ENCODE measurements at regions not wholly inside any gene's neighbourhood (a gene's known extent, or its start where the extent isn't known, plus 50 kb on each side); places are given as distances from the start of the nearest gene placed in this dataset.

GRCh38 chr12:91382081-91382543, 199.5 kb upstream of the DCN start:
- no peak overlapping the region for H3K4me3 ChIP-seq (ENCODE audit: low read depth, low read length)
- TF ChIP-seq CTCF (IDR thresholded peaks at IDR 0.05; ENCODE audit: low read depth, low read length), result peak; percentile 96
- TF ChIP-seq, protein P1, sequence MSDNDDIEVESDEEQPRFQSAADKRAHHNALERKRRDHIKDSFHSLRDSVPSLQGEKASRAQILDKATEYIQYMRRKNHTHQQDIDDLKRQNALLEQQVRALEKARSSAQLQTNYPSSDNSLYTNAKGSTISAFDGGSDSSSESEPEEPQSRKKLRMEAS (IDR thresholded peaks at IDR 0.05; ENCODE audit: low read depth, low read length), result no peak
- no peak for TF ChIP-seq MYC (IDR thresholded peaks at IDR 0.05; ENCODE audit: low read depth, low read length)
- no peak for TF ChIP-seq POLR2A (IDR thresholded peaks at IDR 0.05; ENCODE audit: extremely low read depth, insufficient read length)
- DNase-seq (ENCODE audit: low read depth), result peak; percentile 80

DNA sequence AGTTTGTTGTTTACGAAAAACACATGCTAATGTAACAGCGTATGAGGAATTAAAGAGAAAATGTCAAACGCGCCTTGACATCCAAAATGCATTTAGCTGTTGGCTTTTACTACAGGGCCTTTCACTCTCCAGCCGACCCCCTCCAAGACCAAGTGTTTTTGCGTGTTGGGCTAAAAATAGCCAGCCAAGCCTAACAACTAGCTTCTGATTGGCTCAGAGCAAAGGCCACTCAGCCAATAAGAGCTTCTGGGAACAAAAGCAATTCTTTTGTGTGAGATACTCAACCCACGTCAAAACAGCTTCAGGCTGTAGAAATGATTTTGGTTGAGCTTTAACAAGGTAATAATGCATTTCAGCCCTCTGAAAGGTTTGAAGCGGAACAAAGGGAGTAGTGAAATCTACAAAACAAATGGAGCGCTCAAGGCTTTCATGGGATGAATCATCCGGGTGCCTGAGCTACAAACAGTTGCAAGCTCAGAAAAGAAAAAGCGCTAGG, 198.7 kb upstream of the DCN start:
- H3K4me3 ChIP-seq (ENCODE audit: low read depth, low read length), result no peak overlapping the region
- DNase-seq (ENCODE audit: low read depth), result no peak
- TF ChIP-seq CTCF (IDR thresholded peaks at IDR 0.05; ENCODE audit: low read depth, low read length) (no peak), MYC (IDR thresholded peaks at IDR 0.05; ENCODE audit: low read depth, low read length) (no peak), POLR2A (IDR thresholded peaks at IDR 0.05; ENCODE audit: extremely low read depth, insufficient read length) (no peak)
- TF ChIP-seq, protein P1 (IDR thresholded peaks at IDR 0.05; ENCODE audit: low read depth, low read length), result no peak

GRCh38 chr12:91380631-91381030, 198.0 kb upstream of the DCN start:
- no peak for DNase-seq (ENCODE audit: low read depth)
- no peak overlapping the region for H3K4me3 ChIP-seq (ENCODE audit: low read depth, low read length)
- TF ChIP-seq POLR2A (IDR thresholded peaks at IDR 0.05; ENCODE audit: extremely low read depth, insufficient read length) (no peak), MYC (IDR thresholded peaks at IDR 0.05; ENCODE audit: low read depth, low read length) (no peak), CTCF (IDR thresholded peaks at IDR 0.05; ENCODE audit: low read depth, low read length) (no peak)
- TF ChIP-seq, protein P1 (IDR thresholded peaks at IDR 0.05; ENCODE audit: low read depth, low read length), result no peak

- no peak for DNase-seq (ENCODE audit: low read depth)
- TF ChIP-seq MYC (IDR thresholded peaks at IDR 0.05; ENCODE audit: low read depth, low read length) (no peak), CTCF (IDR thresholded peaks at IDR 0.05; ENCODE audit: low read depth, low read length) (no peak), POLR2A (IDR thresholded peaks at IDR 0.05; ENCODE audit: extremely low read depth, insufficient read length) (no peak)
- TF ChIP-seq, protein P1 (IDR thresholded peaks at IDR 0.05; ENCODE audit: low read depth, low read length), result no peak
- H3K4me3 ChIP-seq (ENCODE audit: low read depth, low read length), result no peak overlapping the region
Measured at GRCh38 chr12:91379051-91379775, 196.6 kb upstream of the DCN start.

DNA sequence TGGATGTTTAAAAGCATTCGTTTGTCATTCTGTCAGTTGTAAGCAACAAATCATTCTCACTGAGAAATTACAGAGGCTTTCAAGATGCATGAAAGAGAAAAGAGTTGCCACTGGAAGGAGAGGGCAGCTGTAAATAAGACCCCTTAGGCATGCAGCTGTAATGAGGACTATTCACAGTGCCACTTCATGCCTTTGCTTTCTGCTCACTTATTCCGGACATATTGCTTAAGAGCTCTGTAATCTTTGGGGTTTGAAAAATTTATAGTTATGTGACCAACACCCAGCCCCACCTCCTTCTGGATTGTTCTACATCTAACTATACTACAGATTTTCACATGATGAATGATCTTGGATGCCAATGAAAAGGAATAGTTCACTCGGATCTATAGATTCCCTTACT, 194.8 kb upstream of the DCN start:
- H3K4me3 ChIP-seq (ENCODE audit: low read depth, low read length), result no peak overlapping the region
- no peak for DNase-seq (ENCODE audit: low read depth)
- TF ChIP-seq CTCF (IDR thresholded peaks at IDR 0.05; ENCODE audit: low read depth, low read length) (no peak), MYC (IDR thresholded peaks at IDR 0.05; ENCODE audit: low read depth, low read length) (no peak), POLR2A (IDR thresholded peaks at IDR 0.05; ENCODE audit: extremely low read depth, insufficient read length) (no peak)
- TF ChIP-seq, protein P1 (IDR thresholded peaks at IDR 0.05; ENCODE audit: low read depth, low read length), result no peak
